ENCODE measurements at regions not wholly inside any gene's neighbourhood (a gene's known extent, or its start where the extent isn't known, plus 50 kb on each side); places are given as distances from the start of the nearest gene placed in this dataset.

- H3K9ac ChIP-seq (ENCODE audit: low read length in 3 of 3): no peak overlapping the region
- no peak overlapping the region for H3K4me3 ChIP-seq (ENCODE audit: low read length in 3 of 3)
- H3K27ac ChIP-seq (ENCODE audit: low read depth in 2 of 2, low read length in 2 of 2): no peak overlapping the region
- DNase-seq (no peak), FAIRE-seq (no peak)
- TF ChIP-seq, protein P1, sequence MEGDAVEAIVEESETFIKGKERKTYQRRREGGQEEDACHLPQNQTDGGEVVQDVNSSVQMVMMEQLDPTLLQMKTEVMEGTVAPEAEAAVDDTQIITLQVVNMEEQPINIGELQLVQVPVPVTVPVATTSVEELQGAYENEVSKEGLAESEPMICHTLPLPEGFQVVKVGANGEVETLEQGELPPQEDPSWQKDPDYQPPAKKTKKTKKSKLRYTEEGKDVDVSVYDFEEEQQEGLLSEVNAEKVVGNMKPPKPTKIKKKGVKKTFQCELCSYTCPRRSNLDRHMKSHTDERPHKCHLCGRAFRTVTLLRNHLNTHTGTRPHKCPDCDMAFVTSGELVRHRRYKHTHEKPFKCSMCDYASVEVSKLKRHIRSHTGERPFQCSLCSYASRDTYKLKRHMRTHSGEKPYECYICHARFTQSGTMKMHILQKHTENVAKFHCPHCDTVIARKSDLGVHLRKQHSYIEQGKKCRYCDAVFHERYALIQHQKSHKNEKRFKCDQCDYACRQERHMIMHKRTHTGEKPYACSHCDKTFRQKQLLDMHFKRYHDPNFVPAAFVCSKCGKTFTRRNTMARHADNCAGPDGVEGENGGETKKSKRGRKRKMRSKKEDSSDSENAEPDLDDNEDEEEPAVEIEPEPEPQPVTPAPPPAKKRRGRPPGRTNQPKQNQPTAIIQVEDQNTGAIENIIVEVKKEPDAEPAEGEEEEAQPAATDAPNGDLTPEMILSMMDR (IDR thresholded peaks at IDR 0.05; ENCODE audit: borderline replicate concordance, extremely low read depth, insufficient read depth): no peak
- peaks cover 0 to 10% (median 3%) of the 10 kb centered on the region in 3 donors for H3K9me3 ChIP-seq (ENCODE audit: control insufficient read depth in 2 of 3, insufficient read depth in 1 of 3, low read length in 3 of 3)
- H3K27me3 ChIP-seq (ENCODE audit: control insufficient read depth, insufficient read depth, low read length): no peaks in the 10 kb centered on the region
- H3K36me3 ChIP-seq (ENCODE audit: control insufficient read depth in 2 of 3, insufficient read depth in 3 of 3, low read length in 3 of 3): no peaks in the 10 kb centered on the region
- intact Hi-C loops (cut with DNase I): no loop called here
- no peaks in the 10 kb centered on the region for H3K4me1 ChIP-seq (ENCODE audit: control insufficient read depth in 2 of 3, insufficient read depth in 2 of 3, low read depth in 1 of 3, low read length in 3 of 3)
These were observed 870.7 kb upstream of the ADGRL2 start for GRCh38 chr1:80929868-80930508.

- Histone ChIP-seq H3K27ac (ENCODE audit: low read depth in 2 of 2, low read length in 2 of 2) (no peak overlapping the region), H3K4me3 (ENCODE audit: low read length in 3 of 3) (no peak overlapping the region), H3K9me3 (ENCODE audit: control insufficient read depth in 2 of 3, insufficient read depth in 1 of 3, low read length in 3 of 3) (peaks cover 0 to 10% (median 3%) of the 10 kb centered on the region in 3 donors), H3K4me1 (ENCODE audit: control insufficient read depth in 2 of 3, insufficient read depth in 2 of 3, low read depth in 1 of 3, low read length in 3 of 3) (no peaks in the 10 kb centered on the region), H3K27me3 (ENCODE audit: control insufficient read depth, insufficient read depth, low read length) (no peaks in the 10 kb centered on the region), H3K36me3 (ENCODE audit: control insufficient read depth in 2 of 3, insufficient read depth in 3 of 3, low read length in 3 of 3) (no peaks in the 10 kb centered on the region), H3K9ac (ENCODE audit: low read length in 3 of 3) (no peak overlapping the region)
- intact Hi-C loops (cut with DNase I): no loop called here
- TF ChIP-seq, protein P1 (IDR thresholded peaks at IDR 0.05; ENCODE audit: borderline replicate concordance, extremely low read depth, insufficient read depth): no peak
- FAIRE-seq (no peak), DNase-seq (no peak)
These were observed 874.2 kb upstream of the ADGRL2 start for GRCh38 chr1:80926531-80926930.

DNA sequence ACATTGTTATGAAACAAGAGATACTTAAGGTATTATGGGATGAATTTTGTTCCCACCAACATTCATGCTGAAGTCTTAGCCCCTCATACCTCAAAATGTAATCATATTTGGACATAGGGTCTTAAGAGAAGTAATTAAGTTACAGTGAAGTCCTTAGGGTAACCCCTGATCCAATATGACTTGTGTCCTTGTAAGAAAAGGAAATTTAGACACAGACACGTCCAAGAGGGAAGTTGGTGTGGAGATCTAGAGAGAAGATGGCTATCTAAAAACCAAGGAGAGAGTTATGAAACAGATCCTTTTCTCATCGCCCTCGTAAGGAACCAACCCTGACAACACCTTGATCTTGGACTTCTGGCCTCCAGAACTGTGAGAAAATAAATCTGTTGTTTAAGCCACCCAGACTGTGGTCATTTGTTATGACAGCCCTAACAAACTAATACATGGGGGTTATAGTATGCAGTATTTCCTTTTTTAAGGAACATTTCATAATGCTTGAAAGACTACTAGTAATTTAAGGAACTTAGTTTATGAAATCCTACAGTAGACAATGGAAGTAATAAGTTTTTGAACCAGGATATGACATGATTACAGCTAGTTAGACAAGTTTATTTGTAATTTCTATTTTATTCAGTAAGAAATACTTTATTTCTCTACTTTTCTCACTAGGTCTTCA is 875.5 kb upstream of the ADGRL2 start:
- H3K27ac ChIP-seq (ENCODE audit: low read depth in 2 of 2, low read length in 2 of 2): no peak overlapping the region
- intact Hi-C loops (cut with DNase I): no loop called here
- H3K9ac ChIP-seq (ENCODE audit: low read length in 3 of 3): no peak overlapping the region
- no peaks in the 10 kb centered on the region for H3K4me1 ChIP-seq (ENCODE audit: control insufficient read depth in 2 of 3, insufficient read depth in 2 of 3, low read depth in 1 of 3, low read length in 3 of 3)
- H3K9me3 ChIP-seq (ENCODE audit: control insufficient read depth in 2 of 3, insufficient read depth in 1 of 3, low read length in 3 of 3): peaks cover 0 to 3% (median 0%) of the 10 kb centered on the region in 3 donors
- H3K36me3 ChIP-seq (ENCODE audit: control insufficient read depth in 2 of 3, insufficient read depth in 3 of 3, low read length in 3 of 3): no peaks in the 10 kb centered on the region
- no peak overlapping the region for H3K4me3 ChIP-seq (ENCODE audit: low read length in 3 of 3)
- no peaks in the 10 kb centered on the region for H3K27me3 ChIP-seq (ENCODE audit: control insufficient read depth, insufficient read depth, low read length)
- TF ChIP-seq, protein P1 (IDR thresholded peaks at IDR 0.05; ENCODE audit: borderline replicate concordance, extremely low read depth, insufficient read depth): no peak
- DNase-seq (no peak), FAIRE-seq (no peak)

Measured in kidney (tissue), 13 donors.